NT2/D1 (cell line): ENCODE measurements at regions not wholly inside any gene's neighbourhood (a gene's known extent, or its start where the extent isn't known, plus 50 kb on each side); places are given as distances from the start of the nearest gene placed in this dataset.

ENCODE experiments used
- DNase-seq: peaks from one replicate; pipeline ENCODE4 v3.0.0-alpha.2; 2011; ENCODE audit warnings: low read depth, low spot score
- H3K27me3 ChIP-seq: 2 replicates; pipeline ENCODE4 v1.6.0; 2011; ENCODE audit warnings: mild to moderate bottlenecking; ENCODE audit not compliant: insufficient read length, insufficient read depth
- H3K36me3 ChIP-seq: 2 replicates; pipeline ENCODE4 v1.6.1; 2011; ENCODE audit warnings: mild to moderate bottlenecking, low read length, mixed read lengths; ENCODE audit not compliant: insufficient read depth, insufficient read length
- H3K4me1 ChIP-seq: 2 replicates; pipeline ENCODE4 v1.5.1; 2011; ENCODE audit not compliant: insufficient read depth, insufficient read length
- H3K4me3 ChIP-seq: 2 replicates; pipeline ENCODE4 v1.5.1; 2011; ENCODE audit warnings: low read depth; ENCODE audit not compliant: insufficient read length
- H3K9ac ChIP-seq: 2 replicates; pipeline ENCODE4 v1.6.0; 2011; ENCODE audit warnings: low read depth; ENCODE audit not compliant: insufficient read length
- H3K9me3 ChIP-seq: 2 replicates; pipeline ENCODE4 v1.5.1; 2011; ENCODE audit warnings: mild to moderate bottlenecking, low read length; ENCODE audit not compliant: insufficient read depth
- SUZ12 ChIP-seq: IDR thresholded peaks from 2 replicates; pipeline ENCODE4 v1.6.1; 2011; ENCODE audit not compliant: insufficient read length, insufficient read depth; ENCODE audit errors: extremely low read depth
- YY1 ChIP-seq: IDR thresholded peaks from 2 replicates; pipeline ENCODE4 v1.6.1; 2011; ENCODE audit not compliant: insufficient read length, insufficient read depth
- ZNF274 ChIP-seq: IDR thresholded peaks from 2 replicates; pipeline ENCODE4 v1.6.1; 2011; ENCODE audit warnings: mild to moderate bottlenecking, low read depth, low read length

- Histone ChIP-seq H3K36me3 (no peaks in the 10 kb centered on the region), H3K9me3 (peaks cover 13% of the 10 kb centered on the region; the same call in 1 of the 2 replicates), H3K4me3 (no peak overlapping the region), H3K4me1 (no peaks in the 10 kb centered on the region), H3K27me3 (no peaks in the 10 kb centered on the region), H3K9ac (no peak overlapping the region)
- TF ChIP-seq SUZ12 = no peak
- TF ChIP-seq ZNF274 = no peak
- no peak for DNase-seq
Observed at GRCh38 chr12:61808856-61809255, 451.3 kb upstream of the USP15 start.

GRCh38 chr12:61810486-61810885 lies 449.7 kb upstream of the USP15 start:
- no peaks in the 10 kb centered on the region for H3K36me3 ChIP-seq
- H3K4me1 ChIP-seq = no peaks in the 10 kb centered on the region

GRCh38 chr12:61821381-61821780 lies 438.8 kb upstream of the USP15 start:
- H3K9me3 ChIP-seq = no peaks in the 10 kb centered on the region
- DNase-seq = no peak
- H3K36me3 ChIP-seq = no peaks in the 10 kb centered on the region
- H3K4me1 ChIP-seq = no peaks in the 10 kb centered on the region
- no peak overlapping the region for H3K4me3 ChIP-seq
- TF ChIP-seq SUZ12 (no peak), ZNF274 (no peak), YY1 (no peak)
- no peaks in the 10 kb centered on the region for H3K27me3 ChIP-seq
- no peak overlapping the region for H3K9ac ChIP-seq

More at GRCh38 chr12:61810486-61810885, 449.7 kb upstream of the USP15 start:
- Histone ChIP-seq H3K4me3 (no peak overlapping the region), H3K27me3 (no peaks in the 10 kb centered on the region), H3K9ac (no peak overlapping the region), H3K9me3 (peaks cover 13% of the 10 kb centered on the region; the same call in 1 of the 2 replicates)
- no peak for DNase-seq
- TF ChIP-seq YY1 = no peak
- TF ChIP-seq SUZ12 = no peak
- TF ChIP-seq ZNF274 = no peak

GRCh38 chr12:61823102-61823501 lies 437.1 kb upstream of the USP15 start:
- no peaks in the 10 kb centered on the region for H3K9me3 ChIP-seq
- H3K36me3 ChIP-seq = no peaks in the 10 kb centered on the region
- H3K27me3 ChIP-seq = no peaks in the 10 kb centered on the region
- no peak overlapping the region for H3K9ac ChIP-seq
- no peak for TF ChIP-seq ZNF274
- no peak for TF ChIP-seq YY1
- no peak overlapping the region for H3K4me3 ChIP-seq
- DNase-seq = no peak
- no peaks in the 10 kb centered on the region for H3K4me1 ChIP-seq

- Histone ChIP-seq H3K9me3 (no peaks in the 10 kb centered on the region), H3K36me3 (no peaks in the 10 kb centered on the region), H3K4me3 (no peak overlapping the region), H3K27me3 (no peaks in the 10 kb centered on the region), H3K4me1 (no peaks in the 10 kb centered on the region), H3K9ac (no peak overlapping the region)
- TF ChIP-seq SUZ12 (no peak), ZNF274 (no peak), YY1 (no peak)
- no peak for DNase-seq
Observed at GRCh38 chr12:61846765-61847164, 413.4 kb upstream of the USP15 start.

GRCh38 chr12:61848893-61849292 lies 411.3 kb upstream of the USP15 start:
- Histone ChIP-seq H3K36me3 (no peaks in the 10 kb centered on the region), H3K9ac (no peak overlapping the region), H3K27me3 (no peaks in the 10 kb centered on the region), H3K4me1 (no peaks in the 10 kb centered on the region), H3K9me3 (no peaks in the 10 kb centered on the region), H3K4me3 (no peak overlapping the region)
- DNase-seq = no peak
- TF ChIP-seq ZNF274 (no peak), SUZ12 (no peak), YY1 (no peak)

- no peaks in the 10 kb centered on the region for H3K4me1 ChIP-seq
- H3K36me3 ChIP-seq = no peaks in the 10 kb centered on the region
- H3K9ac ChIP-seq = no peak overlapping the region
- no peak overlapping the region for H3K4me3 ChIP-seq
- H3K27me3 ChIP-seq = no peaks in the 10 kb centered on the region
- TF ChIP-seq SUZ12 (no peak), YY1 (no peak), ZNF274 (no peak)
- H3K9me3 ChIP-seq = no peaks in the 10 kb centered on the region
- DNase-seq = no peak
Observed at GRCh38 chr12:61853945-61854344, 406.3 kb upstream of the USP15 start.

- Histone ChIP-seq H3K4me1 (no peaks in the 10 kb centered on the region), H3K9me3 (no peaks in the 10 kb centered on the region), H3K36me3 (no peaks in the 10 kb centered on the region), H3K9ac (no peak overlapping the region), H3K4me3 (no peak overlapping the region), H3K27me3 (no peaks in the 10 kb centered on the region)
- no peak for TF ChIP-seq SUZ12
- TF ChIP-seq YY1 = no peak
- no peak for TF ChIP-seq ZNF274
- DNase-seq = no peak
Observed at GRCh38 chr12:61854902-61855301, 405.3 kb upstream of the USP15 start.
